ACHN (cell line): ENCODE measurements at regions not wholly inside any gene's neighbourhood (a gene's known extent, or its start where the extent isn't known, plus 50 kb on each side); places are given as distances from the start of the nearest gene placed in this dataset.
A peak's percentile ranks its signal among the peaks of the same experiment; 100 is the strongest.

Experiments
- DNase-seq: peaks from one replicate; pipeline ENCODE4 v3.0.0-alpha.2; 2015
- in situ Hi-C: cut with HindIII; loops from 2 replicates; pipeline ENCODE4 v1.10.0; 2017; ENCODE audit warnings: low sequenced_read_pairs, low pct_ligation_motif_present, low pct_unique_long_range_greater_than_20kb

GRCh38 chr2:187274146-187274545 is 173.9 kb downstream of the CALCRL start:
- DNase-seq, result no peak
- in situ Hi-C loops, result no loop called here

GRCh38 chr2:187272255-187272654 is 175.8 kb downstream of the CALCRL start:
- in situ Hi-C loops, result no loop called here

GRCh38 chr2:187271825-187272224 is 176.2 kb downstream of the CALCRL start:
- in situ Hi-C loops, result no loop called here
- DNase-seq, result no peak

More at GRCh38 chr2:187272255-187272654, 175.8 kb downstream of the CALCRL start:
- DNase-seq, result no peak

- in situ Hi-C loops, result no loop called here
These were observed 181.4 kb downstream of the CALCRL start for GRCh38 chr2:187266645-187267044.

GRCh38 chr2:187266147-187266546 is 181.9 kb downstream of the CALCRL start:
- in situ Hi-C loops, result no loop called here
- DNase-seq, result no peak

More at GRCh38 chr2:187266645-187267044, 181.4 kb downstream of the CALCRL start:
- no peak for DNase-seq

- DNase-seq, result no peak
- in situ Hi-C loops, result no loop called here
These were observed 183.4 kb downstream of the CALCRL start for GRCh38 chr2:187264612-187265011.

- in situ Hi-C loops, result no loop called here
- no peak for DNase-seq
These were observed 184.1 kb downstream of the CALCRL start for GRCh38 chr2:187263675-187264560.

- in situ Hi-C loops, result no loop called here
These were observed 186.3 kb downstream of the CALCRL start for GRCh38 chr2:187261705-187262104.

GRCh38 chr2:187252063-187252462 is 196.0 kb downstream of the CALCRL start:
- in situ Hi-C loops, result no loop called here
- DNase-seq, result no peak

More at GRCh38 chr2:187261705-187262104, 186.3 kb downstream of the CALCRL start:
- DNase-seq, result no peak

- in situ Hi-C loops, result no loop called here
- DNase-seq, result no peak
These were observed 197.9 kb downstream of the CALCRL start for GRCh38 chr2:187250137-187250536.

- in situ Hi-C loops, result no loop called here
- DNase-seq, result no peak
These were observed 214.2 kb downstream of the CALCRL start for GRCh38 chr2:187233811-187234210.

GRCh38 chr2:187232749-187233148 is 215.3 kb downstream of the CALCRL start:
- in situ Hi-C loops, result no loop called here
- no peak for DNase-seq

GRCh38 chr2:187230088-187230487 is 218.0 kb downstream of the CALCRL start:
- DNase-seq, result no peak
- in situ Hi-C loops, result no loop called here

- in situ Hi-C loops, result no loop called here
- no peak for DNase-seq
These were observed 219.1 kb downstream of the CALCRL start for GRCh38 chr2:187228986-187229385.

GRCh38 chr2:187224989-187225388 is 223.1 kb downstream of the CALCRL start:
- in situ Hi-C loops, result no loop called here
- no peak for DNase-seq

GRCh38 chr2:187220071-187220470 is 228.0 kb downstream of the CALCRL start:
- in situ Hi-C loops, result no loop called here
- DNase-seq, result no peak

GRCh38 chr2:187215532-187216240 is 232.4 kb downstream of the CALCRL start:
- in situ Hi-C loops, result no loop called here
- peak; percentile 30 for DNase-seq

- in situ Hi-C loops, result no loop called here
- DNase-seq, result no peak
These were observed 233.7 kb downstream of the CALCRL start for GRCh38 chr2:187214306-187214705.

GRCh38 chr2:187213798-187214197 is 234.3 kb downstream of the CALCRL start:
- no peak for DNase-seq
- in situ Hi-C loops, result no loop called here

GRCh38 chr2:187210726-187211125 is 237.3 kb downstream of the CALCRL start:
- in situ Hi-C loops, result no loop called here
- no peak for DNase-seq
